Right lobe of liver (tissue), 6 donors: ENCODE measurements at regions not wholly inside any gene's neighbourhood (a gene's known extent, or its start where the extent isn't known, plus 50 kb on each side); places are given as distances from the start of the nearest gene placed in this dataset.
"Not testable (repeated sequence)": the region's sequence is repeated elsewhere in the genome, so short reads cannot be mapped to it uniquely, and the experiment has no call there.

Experiments used
- ATAC-seq, 4 donors: fragments of 200-7000 bp; cut with Tn5 transposase; one replicate each; pipeline ENCODE4 v1.9.1; 2020; ENCODE audit warnings: mild to moderate bottlenecking in 4 of 4, moderate library complexity in 4 of 4
- DNase-seq, 3 donors: peaks; one replicate each; pipeline ENCODE4 v3.0.0-alpha.2; 2020
- H3K27ac ChIP-seq, 3 donors: fragments of 200-600 bp; one replicate each; pipeline ENCODE4 v1.8.0; 2022
- H3K27me3 ChIP-seq, 2 donors: fragments of 200-600 bp; one replicate each; pipeline ENCODE4 v1.8.0; 2022
- H3K36me3 ChIP-seq, 4 donors: fragments of 200-600 bp; sonication (generic) in 1 of 4; one replicate each; pipeline versions ENCODE4 v1.5.1 to v1.8.0; 2017 to 2022; ENCODE audit warnings: control low read depth in 1 of 4
- H3K4me1 ChIP-seq, 4 donors: fragments of 200-600 bp; sonication (generic) in 1 of 4; one replicate each; pipeline versions ENCODE4 v1.5.1 to v1.8.0; 2017 to 2022; ENCODE audit warnings: control low read depth in 1 of 4
- H3K4me3 ChIP-seq, 3 donors: fragments of 200-600 bp; one replicate each; pipeline ENCODE4 v1.8.0; 2022
- H3K9me3 ChIP-seq, 4 donors: fragments of 200-600 bp; sonication (generic) in 1 of 4; one replicate each; pipeline versions ENCODE4 v1.5.1 to v1.8.0; 2017 to 2022; ENCODE audit warnings: control low read depth in 1 of 4
- CTCF ChIP-seq, 4 donors: fragments of 200-600 bp in 3 of 4; fragments of 450-650 bp in 1 of 4; IDR thresholded peaks; one replicate each; pipeline versions ENCODE4 v1.5.1 to v1.8.0; 2016 to 2022; ENCODE audit warnings: antibody characterized with exemption in 4 of 4, mild to moderate bottlenecking in 2 of 4
- POLR2A ChIP-seq: fragments of 450-650 bp; IDR thresholded peaks from one replicate; pipeline ENCODE4 v1.6.1; 2017; ENCODE audit warnings: antibody characterized with exemption, mild to moderate bottlenecking
- WGBS: methylation state at CpG from one replicate; pipeline ENCODE4 v1.1.6; 2018; ENCODE audit warnings: low coverage, low lambda C conversion rate; ENCODE audit not compliant: insufficient coverage; ENCODE audit errors: missing lambda C conversion rate; 5-methylcytosine and 5-hydroxymethylcytosine counted together
- intact Hi-C, 2 donors: fragments of 100-400 bp; cut with DNase I; formaldehyde crosslinking; loops; one replicate each; pipeline versions ENCODE4 v1.11.2 to v1.14.1; 2022
- donor health status: DM: no; HTN: yes; CAD: no.
- donor health status: DM: no; HTN: no; CAD: no.
- donor health status: DM: no; HTN: no; CAD: no.
- donor health status: DM: no; HTN: yes; CAD: no.
- donor health status: DM: no; HTN: yes; CAD: no.

- H3K4me3 ChIP-seq, result no peak overlapping the region
- no peak for TF ChIP-seq CTCF (IDR thresholded peaks at IDR 0.05)
- no peaks in the 10 kb centered on the region for H3K9me3 ChIP-seq
- WGBS, result 67% methylated on average over 5 of the region's 17 CpGs
- ATAC-seq (peak in 3 of 4 donors; percentile 3 to 14 (median 10)), DNase-seq (peak in 2 of 3 donors; percentile 25 to 62)
- H3K27ac ChIP-seq, result no peak overlapping the region
- no peaks in the 10 kb centered on the region for H3K36me3 ChIP-seq
- no peaks in the 10 kb centered on the region for H3K4me1 ChIP-seq
- intact Hi-C loops, result no loop called here
- peaks cover 0 to 5% of the 10 kb centered on the region in 2 donors for H3K27me3 ChIP-seq
Measured at GRCh38 chr15:20357481-20358065, 184.0 kb downstream of the GOLGA6L6 start.

GRCh38 chr15:20356911-20357480 lies 184.6 kb downstream of the GOLGA6L6 start:
- DNase-seq (peak; percentile 23 to 61 (median 49)), ATAC-seq (peak in 3 of 4 donors; percentile 9 to 27 (median 12))
- intact Hi-C loops, result no loop called here
- no peaks in the 10 kb centered on the region for H3K36me3 ChIP-seq
- H3K4me1 ChIP-seq, result no peaks in the 10 kb centered on the region
- peaks cover 0 to 9% of the 10 kb centered on the region in 2 donors for H3K27me3 ChIP-seq
- 65% methylated on average over 11 of the region's 18 CpGs for WGBS
- H3K4me3 ChIP-seq, result no peak overlapping the region
- TF ChIP-seq CTCF (IDR thresholded peaks at IDR 0.05) (no peak), POLR2A (no peak)
- H3K9me3 ChIP-seq, result no peaks in the 10 kb centered on the region
- no peak overlapping the region for H3K27ac ChIP-seq

GRCh38 chr15:20356444-20356910 lies 185.1 kb downstream of the GOLGA6L6 start:
- no peaks in the 10 kb centered on the region for H3K9me3 ChIP-seq
- TF ChIP-seq CTCF (IDR thresholded peaks at IDR 0.05) (peak; percentile 64 to 98 (median 88)), POLR2A (no peak)
- peak; percentile 64 to 84 (median 78) for ATAC-seq
- no peaks in the 10 kb centered on the region for H3K4me1 ChIP-seq
- intact Hi-C loops, result no loop called here
- no peaks in the 10 kb centered on the region for H3K36me3 ChIP-seq
- WGBS, result 10% methylated on average over 9 of the region's 17 CpGs
- H3K4me3 ChIP-seq, result no peak overlapping the region
- no peak overlapping the region for H3K27ac ChIP-seq
- peaks cover 0 to 9% of the 10 kb centered on the region in 2 donors for H3K27me3 ChIP-seq
- DNase-seq, result peak; percentile 53 to 81 (median 56)

- DNase-seq (peak in 1 of 3 donors; percentile 48), ATAC-seq (no peak)
- intact Hi-C loops, result no loop called here
- Histone ChIP-seq H3K36me3 (no peaks in the 10 kb centered on the region), H3K4me1 (no peaks in the 10 kb centered on the region), H3K4me3 (no peak overlapping the region), H3K9me3 (no peaks in the 10 kb centered on the region), H3K27me3 (peaks cover 0 to 9% of the 10 kb centered on the region in 2 donors), H3K27ac (no peak overlapping the region)
- no peak for TF ChIP-seq POLR2A
- TF ChIP-seq CTCF (IDR thresholded peaks at IDR 0.05), result no peak
- WGBS, result 64% methylated on average over 6 of the region's 6 CpGs
Measured at GRCh38 chr15:20355256-20355868, 186.2 kb downstream of the GOLGA6L6 start.

GRCh38 chr15:20354884-20355223 lies 186.7 kb downstream of the GOLGA6L6 start:
- H3K27ac ChIP-seq, intact Hi-C loops, H3K36me3 ChIP-seq, H3K4me3 ChIP-seq, DNase-seq, H3K27me3 ChIP-seq, H3K4me1 ChIP-seq, ATAC-seq, H3K9me3 ChIP-seq: not testable (repeated sequence)
- 43% methylated on average over 5 of the region's 5 CpGs for WGBS
